HG03378 (cell line): ENCODE measurements at regions not wholly inside any gene's neighbourhood (a gene's known extent, or its start where the extent isn't known, plus 50 kb on each side); places are given as distances from the start of the nearest gene placed in this dataset.
A peak's percentile ranks its signal among the peaks of the same experiment; 100 is the strongest.
"Not testable (repeated sequence)": the region's sequence is repeated elsewhere in the genome, so short reads cannot be mapped to it uniquely, and the experiment has no call there.

Experiments used
- ATAC-seq: cut with Tn5 transposase; IDR thresholded peaks from one replicate; pipeline ENCODE4 v1.9.1; 2021; ENCODE audit warnings: mild to moderate bottlenecking, moderate library complexity; ENCODE audit not compliant: unreplicated experiment

DNA sequence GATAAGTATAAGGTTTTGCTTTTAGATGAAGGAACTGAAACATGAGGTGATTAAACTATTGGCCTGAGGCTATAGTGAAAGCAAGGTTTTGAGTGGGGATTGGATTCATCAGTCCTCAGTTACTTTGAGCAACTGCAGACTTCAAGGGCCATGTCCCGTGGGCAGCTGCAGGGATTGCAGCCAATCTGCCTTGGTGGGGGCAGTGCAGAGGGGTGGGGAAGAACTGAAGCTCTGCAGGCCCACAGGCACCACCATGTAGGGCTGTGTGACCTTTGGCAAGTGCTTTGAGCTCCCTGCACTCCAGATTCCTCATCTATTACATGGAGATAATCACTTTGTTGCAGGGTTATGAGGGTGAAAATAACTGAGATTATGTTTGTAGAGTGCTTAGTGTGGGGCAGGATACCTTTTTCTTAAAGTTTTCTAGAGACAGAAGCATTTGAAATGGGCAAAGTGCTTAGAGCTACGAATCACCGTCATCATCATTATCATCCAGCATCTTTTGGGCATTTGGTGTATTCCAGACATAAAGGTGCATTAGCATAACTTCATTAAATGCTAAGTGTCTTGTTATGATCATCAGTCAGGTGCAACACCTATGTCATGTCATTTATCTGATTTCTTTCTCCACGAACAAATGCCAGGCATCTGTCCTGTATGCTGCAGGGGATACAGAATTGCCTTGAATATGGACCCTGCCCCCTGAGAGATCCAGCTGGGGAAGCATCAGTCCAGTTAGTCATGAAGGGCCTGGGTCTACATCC is 72.1 kb upstream of the TENM4 start:
- ATAC-seq = no peak

DNA sequence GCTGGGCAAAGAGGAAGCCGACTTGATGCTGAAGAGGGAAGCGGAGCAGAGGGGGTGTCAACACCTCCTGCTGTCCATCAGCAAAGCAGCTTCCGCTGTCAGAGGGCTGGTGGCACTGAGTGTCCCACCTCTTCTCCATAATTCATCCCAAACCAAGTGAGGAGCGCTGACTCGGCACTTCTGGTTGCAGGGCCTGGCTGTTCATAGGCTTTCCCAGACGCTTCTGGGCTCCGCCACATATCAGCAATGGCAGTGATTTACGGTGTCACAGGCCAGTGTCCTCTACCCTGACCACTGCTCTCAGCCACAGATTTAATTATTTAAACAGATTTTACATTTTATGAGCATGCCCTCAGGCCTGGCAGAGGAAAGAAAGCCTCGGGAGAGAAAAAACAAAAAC is 70.1 kb upstream of the TENM4 start:
- ATAC-seq = no peak

DNA sequence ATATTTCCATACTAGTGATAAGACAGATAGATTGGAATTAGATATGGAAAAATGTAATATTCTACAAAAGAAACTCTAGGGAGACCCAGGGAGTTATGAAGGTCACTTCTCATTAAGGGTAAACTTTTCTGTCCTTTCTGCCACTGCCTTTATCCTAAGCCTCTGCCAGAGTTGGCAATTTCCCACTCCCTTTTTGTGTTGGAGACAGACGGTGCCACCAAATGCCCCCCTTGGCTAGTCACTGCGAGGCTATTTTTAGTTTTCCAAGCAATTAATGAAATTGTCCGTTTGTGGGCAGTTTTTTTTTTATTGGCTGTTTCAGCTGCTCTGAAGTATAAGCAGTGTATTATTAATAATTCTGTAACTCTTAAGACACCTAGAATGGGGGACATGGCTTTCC is 67.6 kb upstream of the TENM4 start:
- ATAC-seq = no peak

DNA sequence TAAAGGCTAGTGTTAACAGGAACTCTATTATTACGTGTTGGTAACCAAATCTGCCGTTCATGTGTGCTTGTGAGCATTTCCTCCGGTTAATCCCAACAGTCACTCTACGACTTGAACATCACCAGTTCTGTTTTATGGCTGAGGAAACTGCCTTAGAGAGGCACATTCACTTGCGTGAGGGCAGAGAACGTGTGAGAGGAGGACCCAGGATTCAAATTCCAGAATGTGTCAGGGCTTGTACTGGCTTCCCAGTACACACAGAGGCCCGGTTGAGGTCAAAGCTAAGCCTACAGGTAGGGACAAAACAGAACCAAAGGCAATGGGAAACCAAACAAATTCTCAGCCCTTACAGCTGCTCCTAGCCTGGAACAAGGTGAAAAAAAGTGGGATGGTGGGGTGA is 66.9 kb upstream of the TENM4 start:
- no peak for ATAC-seq

DNA sequence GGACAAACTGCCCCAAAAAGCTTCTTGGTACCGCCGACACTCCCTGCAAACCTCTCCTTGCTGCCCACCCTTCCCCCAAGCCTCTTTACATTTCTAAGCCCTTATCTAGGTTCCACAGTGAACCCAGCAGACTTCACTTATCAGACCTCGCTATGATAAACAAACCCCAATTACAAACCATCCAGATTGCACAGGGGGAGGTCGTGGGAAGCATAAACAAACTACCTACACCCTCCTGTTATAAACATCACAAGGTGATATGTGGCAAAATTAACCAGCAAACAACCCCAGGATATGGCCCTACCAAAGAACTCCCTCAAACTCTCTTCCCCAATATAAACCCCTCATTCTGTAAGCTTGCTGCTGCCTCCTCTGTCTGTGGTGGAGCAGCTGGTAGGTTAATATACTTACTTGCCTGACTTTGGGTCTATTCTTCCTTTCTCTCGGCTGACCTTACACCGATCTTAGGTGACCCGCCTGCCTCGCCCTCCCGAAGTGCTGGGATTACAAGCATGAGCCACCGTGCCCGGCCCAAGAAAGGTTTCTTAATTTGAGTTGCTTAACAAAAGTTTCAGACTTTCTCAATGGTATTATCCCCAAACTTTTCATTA is 66.0 kb upstream of the TENM4 start:
- ATAC-seq = no peak

DNA sequence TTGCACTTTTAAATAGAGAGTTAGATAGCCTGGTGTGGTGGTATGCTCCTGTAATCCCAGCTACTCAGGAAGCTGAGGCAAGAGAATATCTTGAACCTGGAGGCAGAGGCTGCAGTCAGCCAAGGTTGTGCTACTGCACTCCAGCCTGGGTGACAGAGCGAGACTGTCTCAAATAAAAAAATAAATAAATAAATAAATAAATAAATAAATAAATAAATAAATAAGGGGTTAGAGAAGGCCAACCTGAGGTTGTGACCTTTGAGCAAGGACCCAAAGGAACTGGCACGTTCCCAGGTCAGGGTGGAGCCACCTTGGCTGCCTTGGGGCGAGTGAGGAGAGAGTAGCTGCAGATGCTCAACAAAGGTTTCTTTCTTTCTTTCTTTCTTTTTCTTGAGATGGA is 65.3 kb upstream of the TENM4 start:
- ATAC-seq = no peak

DNA sequence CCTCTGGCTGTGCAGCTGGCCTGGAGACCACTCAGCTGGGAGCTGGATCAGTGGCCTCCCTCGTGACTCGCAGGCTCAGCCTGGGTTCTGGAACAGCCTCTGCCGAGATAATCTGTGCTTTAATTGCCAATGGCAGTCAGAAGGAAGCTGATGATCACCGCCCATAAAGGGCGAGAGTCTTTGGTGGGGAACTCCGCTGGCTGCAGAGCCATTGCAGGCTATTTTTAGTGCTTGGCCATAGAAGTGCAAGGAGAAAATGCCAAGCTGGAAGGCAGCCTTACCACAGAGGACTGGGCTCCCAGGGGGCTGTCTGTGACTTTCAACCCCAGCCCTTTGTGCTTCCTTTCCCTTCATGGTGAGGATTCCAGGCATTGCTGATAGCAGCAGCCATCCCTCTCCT is 62.2 kb upstream of the TENM4 start:
- ATAC-seq = no peak

DNA sequence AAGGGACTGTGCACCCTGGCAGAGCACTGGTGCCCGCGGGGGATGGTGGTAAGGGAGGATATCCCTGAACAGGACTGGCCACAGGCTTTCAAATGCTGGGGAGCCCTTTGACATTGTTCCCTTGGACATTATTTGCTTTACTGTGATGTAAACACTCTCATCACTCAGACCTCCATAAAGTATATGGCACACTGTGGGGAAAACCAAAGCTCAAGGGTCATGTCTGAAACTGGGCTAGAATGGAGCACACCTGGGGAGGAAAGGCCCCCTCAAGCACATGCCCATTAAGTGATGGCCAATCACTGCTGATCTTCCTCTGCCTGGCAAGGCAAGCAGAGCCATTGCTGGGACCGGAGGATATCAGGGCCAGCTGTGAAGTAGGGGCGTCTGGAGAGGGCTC is 60.9 kb upstream of the TENM4 start:
- no peak for ATAC-seq

DNA sequence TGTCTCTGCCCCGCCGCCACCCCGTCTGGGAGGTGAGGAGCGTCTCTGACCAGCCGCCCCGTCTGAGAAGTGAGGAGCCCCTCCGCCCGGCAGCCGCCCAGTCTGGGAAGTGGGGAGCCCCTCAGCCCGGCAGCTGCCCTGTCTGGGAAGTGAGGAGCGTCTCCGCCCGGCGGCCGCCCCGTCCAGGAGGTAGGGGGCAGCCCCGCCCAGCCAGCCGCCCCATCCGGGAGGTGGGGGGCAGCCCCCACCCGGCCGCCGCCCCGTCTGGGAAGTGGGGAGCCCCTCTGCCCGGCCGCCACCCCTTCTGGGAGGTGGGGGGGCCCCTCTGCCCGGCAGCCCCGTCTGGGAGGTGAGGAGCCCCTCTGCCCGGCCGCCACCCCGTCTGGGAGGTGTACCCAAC is 59.1 kb upstream of the TENM4 start:
- not testable (repeated sequence) for ATAC-seq

DNA sequence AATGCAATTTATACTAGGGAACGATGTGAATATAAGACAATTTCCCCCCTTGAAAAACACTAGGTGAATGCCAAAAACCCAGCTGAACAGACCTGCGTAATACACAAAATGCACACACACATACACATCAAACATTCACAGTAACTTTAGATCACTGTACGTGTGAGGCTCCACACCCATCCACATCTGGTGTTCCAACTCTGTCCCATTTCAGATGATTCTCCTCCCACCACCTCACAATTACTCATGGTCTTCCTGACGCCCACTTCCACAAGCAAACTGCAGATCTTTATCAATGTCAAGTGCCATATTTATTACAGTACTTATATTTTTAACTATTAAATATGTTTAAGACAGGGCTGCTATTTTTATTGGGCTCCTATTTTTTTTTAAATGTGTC is 57.8 kb upstream of the TENM4 start:
- ATAC-seq = no peak

DNA sequence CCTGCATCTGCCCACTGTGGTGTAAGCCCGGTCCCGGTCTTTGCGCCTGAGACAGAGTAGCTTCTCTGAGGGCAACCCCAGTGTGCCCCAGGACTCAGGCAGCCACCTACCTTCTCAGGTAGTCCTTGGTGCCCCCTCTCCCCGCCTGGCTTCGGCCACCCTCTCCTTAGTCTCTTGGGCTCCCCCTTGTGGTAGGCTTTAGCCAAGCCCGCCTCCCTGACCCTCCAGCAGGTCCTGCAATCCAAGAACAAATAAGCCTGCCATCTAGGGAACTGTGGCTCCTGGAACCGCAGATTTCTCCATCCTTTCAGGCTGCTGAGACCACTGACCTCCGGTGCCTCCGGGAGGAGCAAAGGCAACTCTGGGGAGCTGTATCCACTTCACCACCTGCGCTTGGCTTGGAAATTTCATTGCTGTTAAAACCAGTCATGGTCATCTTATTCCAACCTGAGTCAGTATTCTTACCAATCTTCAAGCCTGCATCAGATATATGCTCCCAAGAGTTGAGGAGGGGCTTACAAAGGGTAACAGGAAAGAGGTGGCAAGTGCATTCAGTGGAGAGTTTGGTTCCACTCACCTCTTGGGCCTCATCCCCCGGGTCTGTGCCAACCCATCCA is 52.8 kb upstream of the TENM4 start:
- ATAC-seq = peak; percentile 77

DNA sequence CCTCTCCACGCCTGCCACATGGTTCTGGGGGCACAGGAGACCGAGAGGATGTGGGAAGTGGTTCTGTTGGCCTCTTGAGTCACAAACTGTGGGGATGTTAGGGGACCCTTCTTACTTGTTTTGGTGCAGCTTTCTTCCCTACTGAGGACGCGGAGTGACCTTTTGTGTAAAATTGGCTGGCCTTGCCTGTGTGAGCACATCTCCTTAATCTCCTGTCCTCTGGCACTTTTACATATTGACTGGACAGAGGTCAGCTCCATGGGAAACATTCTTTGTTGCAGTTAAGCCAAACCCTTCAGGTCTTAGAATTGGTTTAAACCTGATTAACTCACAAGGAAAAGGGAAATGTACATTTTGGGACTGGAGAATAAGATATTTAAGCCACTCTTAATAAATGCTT is 51.2 kb upstream of the TENM4 start:
- no peak for ATAC-seq
